Dendritic cell treated with granulocyte-macrophage colony-stimulating factor and Interleukin-4, amounts not matched to agents 40 ng/mL and 50 ng/mL, for 4 days (primary cell): ENCODE measurements at regions not wholly inside any gene's neighbourhood (a gene's known extent, or its start where the extent isn't known, plus 50 kb on each side); places are given as distances from the start of the nearest gene placed in this dataset.
"Not testable (repeated sequence)": the region's sequence is repeated elsewhere in the genome, so short reads cannot be mapped to it uniquely, and the experiment has no call there.

Source experiments
- H3K27ac Mint-ChIP-seq: one replicate; pipeline ENCODE4 v1.8.0; 2022; ENCODE audit warnings: mild to moderate bottlenecking, mixed read lengths
- H3K27me3 Mint-ChIP-seq: one replicate; pipeline ENCODE4 v1.8.0; 2022; ENCODE audit warnings: mild to moderate bottlenecking, mixed read lengths
- H3K36me3 Mint-ChIP-seq: one replicate; pipeline ENCODE4 v1.8.0; 2022; ENCODE audit warnings: low read depth, mixed read lengths
- H3K4me1 Mint-ChIP-seq: one replicate; pipeline ENCODE4 v1.8.0; 2022; ENCODE audit warnings: low read depth, mixed read lengths
- H3K4me3 Mint-ChIP-seq: one replicate; pipeline ENCODE4 v1.8.0; 2022; ENCODE audit warnings: mild to moderate bottlenecking, moderate library complexity, mixed read lengths
- H3K9me3 Mint-ChIP-seq: one replicate; pipeline ENCODE4 v1.8.0; 2022; ENCODE audit warnings: mixed read lengths
- intact Hi-C: fragments of 100-400 bp; cut with micrococcal nuclease; formaldehyde crosslinking; loops from one replicate; pipeline ENCODE4 v1.15.0; 2022

- Mint-ChIP-seq H3K4me1 (no peaks in the 10 kb centered on the region), H3K27ac (no peak overlapping the region), H3K4me3 (no peak overlapping the region), H3K27me3 (no peaks in the 10 kb centered on the region), H3K36me3 (no peaks in the 10 kb centered on the region), H3K9me3 (no peaks in the 10 kb centered on the region)
- intact Hi-C loops = no loop called here
These were observed 220.1 kb downstream of the PYDC2 start for GRCh38 chr3:191680989-191681597.

DNA sequence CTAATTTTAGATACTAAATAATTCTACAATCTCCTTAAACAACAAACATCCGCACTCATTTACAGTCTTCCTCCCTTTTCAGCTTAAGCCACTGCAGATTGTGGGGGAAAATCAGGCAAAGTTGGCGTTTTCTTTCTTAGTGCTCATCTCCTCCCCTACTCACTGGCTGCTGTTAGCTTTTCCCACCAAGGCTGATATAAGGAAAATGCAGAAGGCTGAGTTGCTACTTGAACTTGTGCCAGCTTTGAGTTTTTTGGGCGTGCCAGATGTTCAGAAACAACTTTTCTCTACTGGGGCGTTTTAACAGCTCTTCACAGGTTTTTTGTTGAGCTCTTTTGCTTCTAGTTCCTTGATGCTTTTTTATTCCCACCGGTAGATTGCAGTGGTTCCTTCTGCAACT is 222.0 kb downstream of the PYDC2 start:
- H3K4me1 Mint-ChIP-seq = no peaks in the 10 kb centered on the region
- no peaks in the 10 kb centered on the region for H3K27me3 Mint-ChIP-seq
- intact Hi-C loops = no loop called here
- H3K9me3 Mint-ChIP-seq = no peaks in the 10 kb centered on the region
- H3K27ac Mint-ChIP-seq = no peak overlapping the region
- no peaks in the 10 kb centered on the region for H3K36me3 Mint-ChIP-seq
- no peak overlapping the region for H3K4me3 Mint-ChIP-seq

DNA sequence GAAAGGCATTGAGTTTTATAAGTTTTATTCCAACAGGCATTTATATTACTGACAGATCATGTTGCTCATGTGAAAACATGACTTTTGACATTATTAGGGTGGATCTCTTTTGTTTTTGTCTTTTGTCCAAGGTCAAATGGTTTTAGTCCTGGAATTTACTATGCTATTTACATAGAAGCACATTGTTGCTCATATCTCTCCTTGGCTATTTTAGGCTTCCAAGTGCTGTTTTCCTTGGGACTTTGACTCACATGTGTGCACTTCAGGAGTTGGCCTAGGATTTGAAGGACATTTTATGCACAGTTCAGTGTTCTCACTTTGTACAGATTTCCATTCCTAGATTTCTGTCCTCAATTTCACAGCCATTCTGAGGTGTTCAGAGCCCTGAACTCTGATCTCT is 225.7 kb downstream of the PYDC2 start:
- no peaks in the 10 kb centered on the region for H3K4me1 Mint-ChIP-seq
- no peaks in the 10 kb centered on the region for H3K9me3 Mint-ChIP-seq
- no peaks in the 10 kb centered on the region for H3K27me3 Mint-ChIP-seq
- intact Hi-C loops = no loop called here
- H3K27ac Mint-ChIP-seq = no peak overlapping the region
- H3K36me3 Mint-ChIP-seq = no peaks in the 10 kb centered on the region
- no peak overlapping the region for H3K4me3 Mint-ChIP-seq

GRCh38 chr3:191688756-191689433 is 227.9 kb downstream of the PYDC2 start:
- intact Hi-C loops = no loop called here
- no peaks in the 10 kb centered on the region for H3K4me1 Mint-ChIP-seq
- no peaks in the 10 kb centered on the region for H3K36me3 Mint-ChIP-seq
- H3K27me3 Mint-ChIP-seq = no peaks in the 10 kb centered on the region
- H3K4me3 Mint-ChIP-seq = no peak overlapping the region
- H3K27ac Mint-ChIP-seq = no peak overlapping the region
- no peaks in the 10 kb centered on the region for H3K9me3 Mint-ChIP-seq

DNA sequence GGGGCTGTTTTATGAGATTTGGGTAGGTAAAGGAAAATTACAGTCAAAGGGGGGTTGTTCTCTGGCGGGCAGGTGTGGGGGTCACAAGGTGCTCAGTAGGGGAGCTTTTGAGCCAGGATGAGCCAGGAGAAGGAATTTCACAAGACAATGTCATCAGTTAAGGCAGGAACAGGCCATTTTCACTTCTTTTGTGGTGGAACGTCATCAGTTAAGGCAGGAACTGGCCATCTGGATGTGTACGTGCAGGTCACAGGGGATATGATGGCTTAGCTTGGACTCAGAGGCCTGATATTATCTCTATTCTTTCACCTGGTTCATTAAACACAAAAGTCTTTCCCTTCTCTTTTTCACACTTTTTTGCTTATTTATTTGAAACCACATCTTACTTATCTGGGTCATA is 230.2 kb downstream of the PYDC2 start:
- H3K4me1 Mint-ChIP-seq, intact Hi-C loops, H3K27me3 Mint-ChIP-seq, H3K36me3 Mint-ChIP-seq, H3K9me3 Mint-ChIP-seq, H3K4me3 Mint-ChIP-seq, H3K27ac Mint-ChIP-seq: not testable (repeated sequence)

DNA sequence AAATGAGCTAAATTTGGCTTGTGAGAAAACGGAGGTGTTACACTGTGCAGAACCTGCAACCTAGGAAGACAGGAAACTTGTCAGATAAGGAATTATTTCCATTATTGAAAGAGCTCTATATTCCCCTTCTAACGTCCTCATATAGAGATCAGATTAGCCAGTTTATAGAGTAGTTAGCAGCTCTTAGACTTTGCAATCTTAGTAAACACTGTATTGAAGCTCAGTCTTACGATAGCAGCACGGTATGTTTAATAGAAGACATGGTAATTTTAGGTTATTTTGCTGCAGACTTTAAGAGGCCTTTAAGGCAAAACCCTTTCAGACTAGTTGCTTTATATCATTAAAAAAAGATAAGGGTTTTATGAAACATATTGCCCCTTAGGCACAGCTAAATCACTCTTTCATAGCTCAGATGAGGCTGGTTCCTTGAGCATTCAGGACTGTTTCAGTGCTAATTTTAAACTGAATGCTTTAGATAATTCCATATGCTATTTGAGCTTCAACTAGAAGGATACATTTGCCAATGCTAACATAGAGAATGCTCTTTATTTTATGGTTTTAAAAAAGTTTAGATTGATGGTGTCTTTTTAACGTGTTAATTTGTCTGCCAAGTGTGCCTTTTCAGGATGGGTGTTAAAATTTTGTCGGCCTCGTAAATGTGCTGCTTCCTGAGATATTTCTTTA is 234.3 kb downstream of the PYDC2 start:
- intact Hi-C loops = no loop called here
- H3K9me3 Mint-ChIP-seq = no peaks in the 10 kb centered on the region
- H3K4me1 Mint-ChIP-seq = no peaks in the 10 kb centered on the region
- H3K36me3 Mint-ChIP-seq = no peaks in the 10 kb centered on the region
- no peaks in the 10 kb centered on the region for H3K27me3 Mint-ChIP-seq
- no peak overlapping the region for H3K4me3 Mint-ChIP-seq
- H3K27ac Mint-ChIP-seq = no peak overlapping the region

- no peaks in the 10 kb centered on the region for H3K27me3 Mint-ChIP-seq
- no peaks in the 10 kb centered on the region for H3K9me3 Mint-ChIP-seq
- H3K4me3 Mint-ChIP-seq = no peak overlapping the region
- H3K36me3 Mint-ChIP-seq = no peaks in the 10 kb centered on the region
- intact Hi-C loops = no loop called here
- H3K4me1 Mint-ChIP-seq = no peaks in the 10 kb centered on the region
- H3K27ac Mint-ChIP-seq = no peak overlapping the region
These were observed 234.8 kb downstream of the PYDC2 start for GRCh38 chr3:191695815-191696153.

DNA sequence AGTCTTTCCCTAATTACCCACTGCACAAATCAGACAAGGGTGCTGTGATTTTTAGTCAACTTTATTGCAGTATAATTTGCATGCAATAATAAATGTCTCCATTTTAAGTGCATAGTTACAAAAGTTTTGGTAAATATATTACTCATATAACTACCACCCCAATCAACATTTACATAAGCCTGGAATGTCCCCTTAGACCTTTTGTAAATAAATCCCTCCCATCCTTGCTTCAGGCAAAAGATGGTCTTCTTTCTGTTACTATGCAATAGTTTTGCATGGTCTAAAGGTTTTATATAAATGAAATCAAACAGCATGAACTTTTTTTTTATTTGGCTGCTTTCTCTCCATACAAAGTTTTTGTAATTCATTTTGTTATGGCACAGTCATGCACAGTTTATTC is 235.4 kb downstream of the PYDC2 start:
- Mint-ChIP-seq H3K36me3 (no peaks in the 10 kb centered on the region), H3K9me3 (peaks cover 2% of the 10 kb centered on the region), H3K27ac (no peak overlapping the region), H3K27me3 (no peaks in the 10 kb centered on the region), H3K4me3 (no peak overlapping the region), H3K4me1 (no peaks in the 10 kb centered on the region)
- intact Hi-C loops = no loop called here

GRCh38 chr3:191699546-191699945 is 238.6 kb downstream of the PYDC2 start:
- intact Hi-C loops = no loop called here
- no peak overlapping the region for H3K27ac Mint-ChIP-seq
- no peaks in the 10 kb centered on the region for H3K27me3 Mint-ChIP-seq
- H3K9me3 Mint-ChIP-seq = peaks cover 32% of the 10 kb centered on the region
- H3K4me3 Mint-ChIP-seq = no peak overlapping the region
- no peaks in the 10 kb centered on the region for H3K36me3 Mint-ChIP-seq
- H3K4me1 Mint-ChIP-seq = no peaks in the 10 kb centered on the region

DNA sequence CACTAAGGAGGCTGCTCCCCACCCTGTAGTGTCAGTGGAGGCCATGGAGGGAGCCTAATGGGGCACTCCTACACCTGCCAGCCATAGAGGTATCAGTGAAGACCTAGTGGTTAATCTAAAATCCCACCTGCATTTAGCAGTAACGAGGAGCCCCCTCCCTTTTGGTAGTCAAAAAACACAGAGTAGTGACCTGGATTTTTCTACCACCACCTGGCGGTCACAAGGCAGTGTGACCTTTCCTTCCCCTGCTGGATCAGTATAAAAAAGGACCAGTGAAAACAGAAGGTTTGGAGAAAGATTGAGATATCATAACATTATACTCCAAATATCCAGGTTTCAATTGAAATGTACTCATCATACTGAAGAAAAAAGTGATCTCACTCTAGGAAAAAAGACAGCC is 241.2 kb downstream of the PYDC2 start:
- no peak overlapping the region for H3K4me3 Mint-ChIP-seq
- H3K4me1 Mint-ChIP-seq = no peaks in the 10 kb centered on the region
- H3K36me3 Mint-ChIP-seq = no peaks in the 10 kb centered on the region
- intact Hi-C loops = no loop called here
- no peak overlapping the region for H3K27ac Mint-ChIP-seq
- H3K27me3 Mint-ChIP-seq = no peaks in the 10 kb centered on the region
- H3K9me3 Mint-ChIP-seq = peaks cover 42% of the 10 kb centered on the region

DNA sequence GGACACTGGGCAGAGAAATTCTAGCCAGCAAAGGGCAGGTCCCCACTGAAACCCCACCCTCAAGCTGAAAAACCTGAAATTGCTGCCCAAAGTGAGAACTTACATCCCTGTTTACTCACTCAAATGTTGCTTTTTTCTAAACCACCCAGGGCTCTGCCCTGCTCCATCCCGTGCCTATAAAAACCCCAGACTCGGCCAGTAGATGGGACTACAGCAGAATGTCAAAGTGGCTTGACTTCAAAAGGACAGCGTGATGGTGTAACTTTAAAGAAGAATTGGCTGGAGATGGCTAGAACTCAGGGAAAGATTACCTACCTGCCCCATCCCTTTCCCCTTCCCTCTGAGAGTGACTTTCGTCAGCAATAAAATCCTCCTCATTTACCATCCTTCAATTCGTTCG is 246.9 kb downstream of the PYDC2 start:
- H3K27ac Mint-ChIP-seq = no peak overlapping the region
- peaks cover 37% of the 10 kb centered on the region for H3K9me3 Mint-ChIP-seq
- intact Hi-C loops = no loop called here
- no peak overlapping the region for H3K4me3 Mint-ChIP-seq
- no peaks in the 10 kb centered on the region for H3K4me1 Mint-ChIP-seq
- no peaks in the 10 kb centered on the region for H3K27me3 Mint-ChIP-seq
- no peaks in the 10 kb centered on the region for H3K36me3 Mint-ChIP-seq

DNA sequence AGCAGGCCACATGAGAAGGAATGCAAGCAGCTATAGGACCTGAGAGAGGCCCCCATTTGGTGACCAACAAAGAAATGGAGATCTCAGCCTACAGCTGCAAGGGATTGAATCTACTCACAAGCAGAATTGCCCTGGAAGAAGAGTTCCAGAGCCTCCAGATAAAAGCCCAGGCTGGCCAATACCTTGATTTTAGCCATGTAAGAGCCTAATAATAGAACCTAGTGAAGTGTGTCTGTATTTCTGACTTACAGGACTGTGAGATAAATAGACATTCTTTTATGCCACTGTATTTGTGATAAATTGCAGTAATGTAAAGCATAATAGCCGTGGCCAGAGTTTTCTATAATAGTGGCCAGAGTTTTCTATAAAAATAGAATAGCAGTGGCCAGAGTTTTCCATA is 254.6 kb downstream of the PYDC2 start:
- H3K36me3 Mint-ChIP-seq = no peaks in the 10 kb centered on the region
- intact Hi-C loops = no loop called here
- H3K9me3 Mint-ChIP-seq = peaks cover 7% of the 10 kb centered on the region
- H3K27me3 Mint-ChIP-seq = no peaks in the 10 kb centered on the region
- no peaks in the 10 kb centered on the region for H3K4me1 Mint-ChIP-seq
- H3K4me3 Mint-ChIP-seq = no peak overlapping the region
- H3K27ac Mint-ChIP-seq = no peak overlapping the region

GRCh38 chr3:191721390-191721861 is 260.5 kb downstream of the PYDC2 start:
- no peaks in the 10 kb centered on the region for H3K36me3 Mint-ChIP-seq
- H3K4me1 Mint-ChIP-seq = no peaks in the 10 kb centered on the region
- intact Hi-C loops = no loop called here
- no peak overlapping the region for H3K27ac Mint-ChIP-seq
- H3K27me3 Mint-ChIP-seq = no peaks in the 10 kb centered on the region
- H3K4me3 Mint-ChIP-seq = no peak overlapping the region
- H3K9me3 Mint-ChIP-seq = peaks cover 7% of the 10 kb centered on the region

DNA sequence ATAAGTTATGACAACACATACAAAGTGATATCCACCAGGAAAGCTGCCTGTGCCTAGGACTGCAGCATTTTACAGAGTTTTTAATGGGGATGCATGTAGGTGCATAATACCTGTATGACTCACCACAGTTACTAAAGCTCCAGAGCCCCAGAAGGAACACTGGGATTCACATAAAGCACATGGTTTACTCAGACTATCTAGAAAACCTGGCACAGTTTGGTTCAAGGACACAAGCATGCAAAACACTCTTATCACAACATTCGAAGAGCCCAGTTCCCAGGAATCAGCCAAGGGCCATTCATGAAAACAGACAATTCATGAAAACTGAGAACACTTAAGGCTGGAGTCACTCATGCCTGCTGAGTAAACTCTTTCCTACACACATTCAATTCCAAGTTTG is 261.0 kb downstream of the PYDC2 start:
- H3K9me3 Mint-ChIP-seq = peaks cover 7% of the 10 kb centered on the region
- H3K4me1 Mint-ChIP-seq = no peaks in the 10 kb centered on the region
- no peaks in the 10 kb centered on the region for H3K27me3 Mint-ChIP-seq
- intact Hi-C loops = no loop called here
- H3K4me3 Mint-ChIP-seq = no peak overlapping the region
- no peak overlapping the region for H3K27ac Mint-ChIP-seq
- no peaks in the 10 kb centered on the region for H3K36me3 Mint-ChIP-seq

DNA sequence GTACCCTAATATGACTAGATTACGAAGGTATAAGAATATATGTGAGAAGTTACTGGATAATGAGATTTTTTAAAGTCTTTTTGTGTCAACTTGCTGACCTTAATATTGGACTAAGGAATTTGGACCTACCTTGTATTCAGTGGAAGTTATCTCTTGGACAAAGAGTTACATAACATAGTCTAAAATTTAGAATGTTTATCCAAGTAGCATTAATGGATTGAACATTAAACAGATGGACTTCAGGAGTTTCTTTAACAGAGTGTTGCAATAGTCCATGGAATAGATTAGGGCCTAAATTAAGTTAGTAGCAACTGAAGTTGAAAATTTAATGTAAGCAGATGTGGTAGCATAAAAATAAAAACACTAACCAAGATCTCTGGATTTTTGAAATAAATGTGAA is 266.4 kb downstream of the PYDC2 start:
- H3K9me3 Mint-ChIP-seq = peaks cover 25% of the 10 kb centered on the region
- no peaks in the 10 kb centered on the region for H3K4me1 Mint-ChIP-seq
- intact Hi-C loops = no loop called here
- H3K27ac Mint-ChIP-seq = no peak overlapping the region
- no peak overlapping the region for H3K4me3 Mint-ChIP-seq
- no peaks in the 10 kb centered on the region for H3K27me3 Mint-ChIP-seq
- no peaks in the 10 kb centered on the region for H3K36me3 Mint-ChIP-seq
